ENCODE measurements at regions not wholly inside any gene's neighbourhood (a gene's known extent, or its start where the extent isn't known, plus 50 kb on each side); places are given as distances from the start of the nearest gene placed in this dataset.

- no peak for DNase-seq (ENCODE audit: extremely low spot score, unreplicated experiment)
- no peak for TF ChIP-seq CTCF (conservative IDR thresholded peaks at IDR 0.05)
- Mint-ChIP-seq H3K27me3 (peaks cover 27% of the 10 kb centered on the region), H3K27ac (no peak overlapping the region), H3K4me3 (no peak overlapping the region), H3K4me1 (ENCODE audit: unreplicated experiment) (peaks cover 20% of the 10 kb centered on the region), H3K36me3 (no peaks in the 10 kb centered on the region), H3K9me3 (no peaks in the 10 kb centered on the region)
Observed at GRCh38 chr6:166689687-166690086, 62.6 kb upstream of the RPS6KA2 start.

DNA sequence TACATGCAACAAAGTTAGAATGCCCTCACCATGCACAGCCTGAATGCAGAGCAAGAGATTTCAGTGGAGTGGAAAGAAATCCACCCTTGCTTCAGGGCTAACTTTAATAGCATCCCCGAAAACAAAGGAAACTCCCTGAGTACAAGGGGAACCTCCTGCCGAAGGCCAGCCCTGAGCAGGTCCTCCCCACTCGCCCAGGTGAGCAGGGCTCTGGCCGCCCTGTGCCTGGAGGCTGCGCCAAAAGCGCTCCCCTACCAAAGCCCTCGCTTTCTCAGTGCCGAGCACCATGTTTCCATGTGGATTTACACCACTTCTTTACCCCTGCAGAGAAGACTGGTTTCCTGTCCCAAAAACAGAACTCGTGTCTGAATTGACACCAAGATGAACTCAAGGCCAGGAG lies 61.9 kb upstream of the RPS6KA2 start:
- Mint-ChIP-seq H3K27ac (no peak overlapping the region), H3K9me3 (no peaks in the 10 kb centered on the region), H3K4me3 (no peak overlapping the region), H3K4me1 (ENCODE audit: unreplicated experiment) (peaks cover 20% of the 10 kb centered on the region), H3K36me3 (no peaks in the 10 kb centered on the region), H3K27me3 (peaks cover 27% of the 10 kb centered on the region)
- TF ChIP-seq CTCF (conservative IDR thresholded peaks at IDR 0.05) = no peak
- no peak for DNase-seq (ENCODE audit: extremely low spot score, unreplicated experiment)

DNA sequence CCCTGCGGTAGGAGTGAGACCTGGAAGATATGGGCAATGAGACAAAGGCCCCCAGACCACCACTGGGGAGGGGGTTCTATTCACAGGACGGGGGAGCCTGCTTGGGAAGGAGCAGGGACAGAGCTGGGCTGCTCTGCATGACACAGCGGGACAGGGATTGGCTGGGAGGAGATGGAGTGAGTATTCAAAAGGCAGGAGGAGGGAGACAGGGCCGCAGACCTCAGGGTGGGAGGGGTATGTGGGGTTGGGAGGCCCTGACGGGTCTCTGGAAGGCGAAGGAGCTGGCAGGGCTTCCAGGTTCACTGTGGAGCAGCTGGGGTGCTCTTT lies 60.8 kb upstream of the RPS6KA2 start:
- no peak for DNase-seq (ENCODE audit: extremely low spot score, unreplicated experiment)
- Mint-ChIP-seq H3K27ac (no peak overlapping the region), H3K27me3 (peaks cover 24% of the 10 kb centered on the region), H3K9me3 (no peaks in the 10 kb centered on the region), H3K4me1 (ENCODE audit: unreplicated experiment) (peaks cover 20% of the 10 kb centered on the region), H3K4me3 (peak overlapping the region; percentile 47), H3K36me3 (no peaks in the 10 kb centered on the region)
- no peak for TF ChIP-seq CTCF (conservative IDR thresholded peaks at IDR 0.05)

- TF ChIP-seq CTCF (conservative IDR thresholded peaks at IDR 0.05) = no peak
- peak overlapping the region; percentile 47 for H3K4me3 Mint-ChIP-seq
- DNase-seq (ENCODE audit: extremely low spot score, unreplicated experiment) = no peak
- H3K27me3 Mint-ChIP-seq = peaks cover 24% of the 10 kb centered on the region
- H3K27ac Mint-ChIP-seq = no peak overlapping the region
- peaks cover 20% of the 10 kb centered on the region for H3K4me1 Mint-ChIP-seq (ENCODE audit: unreplicated experiment)
- H3K9me3 Mint-ChIP-seq = no peaks in the 10 kb centered on the region
- H3K36me3 Mint-ChIP-seq = no peaks in the 10 kb centered on the region
Observed at GRCh38 chr6:166687070-166687878, 60.2 kb upstream of the RPS6KA2 start.

GRCh38 chr6:166686317-166686716 lies 59.3 kb upstream of the RPS6KA2 start:
- DNase-seq (ENCODE audit: extremely low spot score, unreplicated experiment) = no peak
- Mint-ChIP-seq H3K4me1 (ENCODE audit: unreplicated experiment) (peaks cover 14% of the 10 kb centered on the region), H3K4me3 (no peak overlapping the region), H3K36me3 (no peaks in the 10 kb centered on the region), H3K27me3 (peaks cover 20% of the 10 kb centered on the region), H3K27ac (no peak overlapping the region), H3K9me3 (no peaks in the 10 kb centered on the region)
- TF ChIP-seq CTCF (conservative IDR thresholded peaks at IDR 0.05) = no peak
